DMS153 treated with DMSO at 0.1 percent for 48 hours (cell line): ENCODE measurements at regions not wholly inside any gene's neighbourhood (a gene's known extent, or its start where the extent isn't known, plus 50 kb on each side); places are given as distances from the start of the nearest gene placed in this dataset.
"Not testable (repeated sequence)": the region's sequence is repeated elsewhere in the genome, so short reads cannot be mapped to it uniquely, and the experiment has no call there.

Experiments
- DNase-seq: peaks from one replicate; lab custom pipeline; 2025; ENCODE audit not compliant: unreplicated experiment; lab: John Stamatoyannopoulos, UW

- DNase-seq, result no peak
These were observed 147.5 kb upstream of the ZWINT start for GRCh38 chr10:56508562-56508961.

GRCh38 chr10:56507033-56507432 is 146.0 kb upstream of the ZWINT start:
- no peak for DNase-seq

- no peak for DNase-seq
These were observed 144.5 kb upstream of the ZWINT start for GRCh38 chr10:56505555-56505954.

GRCh38 chr10:56496186-56496486 is 135.1 kb upstream of the ZWINT start:
- no peak for DNase-seq

- no peak for DNase-seq
These were observed 126.7 kb upstream of the ZWINT start for GRCh38 chr10:56487746-56488145.

- DNase-seq, result no peak
These were observed 120.5 kb upstream of the ZWINT start for GRCh38 chr10:56481521-56482091.

- DNase-seq, result no peak
These were observed 111.9 kb upstream of the ZWINT start for GRCh38 chr10:56472978-56473377.

- DNase-seq, result no peak
These were observed 109.6 kb upstream of the ZWINT start for GRCh38 chr10:56470701-56471100.

- no peak for DNase-seq
These were observed 108.4 kb upstream of the ZWINT start for GRCh38 chr10:56469482-56469881.

- DNase-seq, result no peak
These were observed 104.9 kb upstream of the ZWINT start for GRCh38 chr10:56466005-56466404.

GRCh38 chr10:56449770-56450169 is 88.7 kb upstream of the ZWINT start:
- DNase-seq, result no peak

- not testable (repeated sequence) for DNase-seq
These were observed 86.6 kb upstream of the ZWINT start for GRCh38 chr10:56447613-56448012.

GRCh38 chr10:56441337-56441736 is 80.3 kb upstream of the ZWINT start:
- not testable (repeated sequence) for DNase-seq
